ENCODE measurements at regions not wholly inside any gene's neighbourhood (a gene's known extent, or its start where the extent isn't known, plus 50 kb on each side); places are given as distances from the start of the nearest gene placed in this dataset.

DNA sequence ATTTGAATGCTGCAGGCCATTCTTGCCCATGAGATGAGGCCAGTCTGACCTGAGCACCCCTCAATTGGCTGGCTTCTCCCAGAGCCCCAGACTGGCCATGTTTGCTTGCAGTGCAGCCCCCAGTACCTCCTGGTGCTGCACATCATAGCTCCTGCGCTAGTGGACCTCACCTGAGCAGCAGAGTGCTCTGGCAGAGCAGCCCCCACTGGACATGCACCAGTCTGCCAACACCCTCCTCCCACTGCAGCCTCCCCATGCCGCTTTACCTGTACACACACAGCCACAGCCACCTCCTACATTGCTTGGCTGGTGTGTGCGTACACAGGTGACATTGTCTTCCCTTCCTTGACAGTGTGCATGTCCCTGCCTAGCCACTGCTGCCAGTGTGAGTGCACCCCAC lies 940.2 kb downstream of the EFNA5 start:
- Histone ChIP-seq H3K4me1 (no peaks in the 10 kb centered on the region), H3K9me3 (peaks cover 0 to 7% (median 2%) of the 10 kb centered on the region in 4 donors), H3K27me3 (no peaks in the 10 kb centered on the region), H3K36me3 (no peaks in the 10 kb centered on the region), H3K27ac (no peak overlapping the region), H3K4me3 (no peak overlapping the region)
- TF ChIP-seq POLR2AphosphoS5 (IDR thresholded peaks at IDR 0.05) (no peak), EP300 (IDR thresholded peaks at IDR 0.05) (no peak), CTCF (IDR thresholded peaks at IDR 0.05) (no peak), POLR2A (IDR thresholded peaks at IDR 0.05) (no peak)
- WGBS, 2 donors = 58 to 61% methylated on average over 3 of the region's 3 CpGs
- intact Hi-C loops (cut with DNase I) = no loop called here
- no peak for DNase-seq

- WGBS, 2 donors = 86 to 91% methylated on average over 4 of the region's 4 CpGs
- no peaks in the 10 kb centered on the region for H3K36me3 ChIP-seq
- intact Hi-C loops (cut with DNase I) = no loop called here
- H3K27ac ChIP-seq = no peak overlapping the region
- H3K4me3 ChIP-seq = no peak overlapping the region
- DNase-seq = no peak
- peaks cover 0 to 7% (median 2%) of the 10 kb centered on the region in 4 donors for H3K9me3 ChIP-seq
- no peaks in the 10 kb centered on the region for H3K4me1 ChIP-seq
- no peaks in the 10 kb centered on the region for H3K27me3 ChIP-seq
- TF ChIP-seq POLR2A (IDR thresholded peaks at IDR 0.05) (no peak), CTCF (IDR thresholded peaks at IDR 0.05) (no peak), POLR2AphosphoS5 (IDR thresholded peaks at IDR 0.05) (no peak), EP300 (IDR thresholded peaks at IDR 0.05) (no peak)
These were observed 942.5 kb downstream of the EFNA5 start for GRCh38 chr5:106728208-106728607.

DNA sequence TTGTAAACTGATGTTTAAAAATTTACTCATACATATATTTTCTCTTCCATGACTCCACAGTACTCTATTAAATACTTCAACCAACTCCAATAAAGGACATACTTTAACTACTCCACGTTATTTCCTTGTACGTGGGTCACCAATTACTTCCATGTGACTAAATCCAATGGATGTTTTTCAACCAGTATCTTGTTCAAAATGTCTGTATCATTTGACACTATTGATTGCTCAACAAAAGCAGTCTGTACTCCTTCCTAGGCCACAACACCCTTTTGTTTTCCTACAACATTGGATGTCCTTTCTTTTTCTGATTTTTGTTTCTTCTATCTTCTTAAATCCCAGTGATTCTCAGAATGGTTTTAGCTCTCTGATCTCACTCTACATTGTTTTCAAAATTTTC lies 943.7 kb downstream of the EFNA5 start:
- no peaks in the 10 kb centered on the region for H3K4me1 ChIP-seq
- TF ChIP-seq POLR2A (IDR thresholded peaks at IDR 0.05) = no peak
- no peak for TF ChIP-seq EP300 (IDR thresholded peaks at IDR 0.05)
- no peak for TF ChIP-seq CTCF (IDR thresholded peaks at IDR 0.05)
- TF ChIP-seq POLR2AphosphoS5 (IDR thresholded peaks at IDR 0.05) = no peak
- intact Hi-C loops (cut with DNase I) = no loop called here
- no peak overlapping the region for H3K27ac ChIP-seq
- 44 to 82% methylated on average over 2 of the region's 2 CpGs for WGBS, 2 donors
- H3K9me3 ChIP-seq = peaks cover 0 to 7% (median 1%) of the 10 kb centered on the region in 4 donors
- DNase-seq = no peak
- H3K4me3 ChIP-seq = no peak overlapping the region
- no peaks in the 10 kb centered on the region for H3K27me3 ChIP-seq
- no peaks in the 10 kb centered on the region for H3K36me3 ChIP-seq

GRCh38 chr5:106720367-106720766 lies 950.4 kb downstream of the EFNA5 start:
- Histone ChIP-seq H3K27ac (no peak overlapping the region), H3K36me3 (no peaks in the 10 kb centered on the region), H3K27me3 (no peaks in the 10 kb centered on the region), H3K9me3 (no peaks in the 10 kb centered on the region), H3K4me1 (no peaks in the 10 kb centered on the region), H3K4me3 (no peak overlapping the region)
- 58 to 73% methylated on average over 3 of the region's 3 CpGs for WGBS, 2 donors
- DNase-seq = no peak
- no peak for TF ChIP-seq POLR2AphosphoS5 (IDR thresholded peaks at IDR 0.05)
- no peak for TF ChIP-seq CTCF (IDR thresholded peaks at IDR 0.05)
- TF ChIP-seq POLR2A (IDR thresholded peaks at IDR 0.05) = no peak
- no peak for TF ChIP-seq EP300 (IDR thresholded peaks at IDR 0.05)
- intact Hi-C loops (cut with DNase I) = no loop called here

DNA sequence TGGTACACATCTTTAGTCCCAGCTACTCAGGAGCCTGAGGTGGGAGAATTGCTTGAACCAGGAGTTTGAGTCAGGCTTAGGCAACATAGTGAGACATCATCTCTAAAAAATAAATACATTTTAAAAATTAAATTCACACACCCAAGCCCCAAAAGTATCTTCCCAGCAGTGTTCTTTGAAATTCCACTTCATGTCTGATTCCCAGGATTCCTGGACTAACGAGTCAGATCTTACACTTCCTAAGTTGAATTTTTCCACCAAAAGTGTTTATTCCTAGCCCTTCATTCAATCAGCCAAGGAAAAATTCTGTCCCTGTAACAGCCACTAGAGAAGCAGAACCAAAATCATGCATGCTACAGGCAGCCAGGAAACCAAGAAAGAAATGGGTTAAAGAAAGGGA lies 970.9 kb downstream of the EFNA5 start:
- no peak for DNase-seq
- no peaks in the 10 kb centered on the region for H3K36me3 ChIP-seq
- intact Hi-C loops (cut with DNase I) = no loop called here
- H3K27ac ChIP-seq = no peak overlapping the region
- H3K27me3 ChIP-seq = no peaks in the 10 kb centered on the region
- TF ChIP-seq POLR2A (IDR thresholded peaks at IDR 0.05) = no peak
- H3K4me3 ChIP-seq = no peak overlapping the region
- H3K4me1 ChIP-seq = no peaks in the 10 kb centered on the region
- H3K9me3 ChIP-seq = no peaks in the 10 kb centered on the region
- WGBS, 2 donors = 64 to 81% methylated on average over 1 of the region's 1 CpG

Measured in sigmoid colon (tissue), 6 donors.